ENCODE measurements at regions not wholly inside any gene's neighbourhood (a gene's known extent, or its start where the extent isn't known, plus 50 kb on each side); places are given as distances from the start of the nearest gene placed in this dataset.

DNA sequence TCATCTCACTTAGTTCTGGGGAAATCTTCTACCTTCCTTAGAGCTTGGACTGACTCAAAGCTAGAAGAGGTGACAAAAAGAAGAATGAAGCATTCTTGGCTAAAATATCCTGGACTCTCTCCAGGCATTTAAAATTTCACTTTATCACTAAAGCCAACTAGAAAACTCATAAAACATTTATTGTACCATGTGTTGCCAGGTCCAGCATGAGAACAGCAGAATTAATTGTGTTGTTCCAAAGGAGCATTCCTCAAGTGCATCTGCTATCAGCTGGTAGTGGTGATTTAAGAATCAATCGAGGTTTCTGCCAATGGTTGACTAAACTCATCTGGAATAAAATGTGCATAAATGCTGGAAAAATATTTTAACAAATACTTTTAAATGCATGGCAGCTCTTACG is 147.3 kb upstream of the SSTR4 start:
- CTCF ChIA-PET (ENCODE audit: low intra/inter-chr PET ratio), result no interaction called here
- no peaks in the 10 kb centered on the region for H3K4me1 ChIP-seq (replicated peaks in 1 of 2; ENCODE audit: control insufficient read depth in 2 of 2, insufficient read depth in 2 of 2, low read length in 2 of 2)
- no peak overlapping the region for H3K9ac ChIP-seq (ENCODE audit: insufficient read depth in 1 of 2, low read depth in 2 of 2, low read length in 2 of 2)
- no peaks in the 10 kb centered on the region for H3K9me3 ChIP-seq (replicated peaks; ENCODE audit: control insufficient read depth, insufficient read depth, low read depth, low read length)
- H3K36me3 ChIP-seq (ENCODE audit: control insufficient read depth, insufficient read depth, low read length), result no peaks in the 10 kb centered on the region
- in situ Hi-C loops (cut with MboI) (no loop called here), intact Hi-C loops (cut with micrococcal nuclease) (no loop called here)
- no peaks in the 10 kb centered on the region for H4K20me1 ChIP-seq (replicated peaks; ENCODE audit: control insufficient read depth, insufficient read depth, low read length)
- H3K4me3 ChIP-seq, result no peak overlapping the region
- BruUV-seq (replicated peaks), result no TSS peak
- no peak overlapping the region for H2AFZ ChIP-seq (ENCODE audit: low read depth, low read length)
- POLR2A ChIA-PET, result no interaction called here
- no peaks in the 10 kb centered on the region; a peak in 1 of 5 replicates for H3K27me3 ChIP-seq (ENCODE audit: control insufficient read depth in 2 of 2, insufficient read depth in 2 of 2, low read length in 2 of 2)
- H3K9me1 ChIP-seq (ENCODE audit: control insufficient read depth, insufficient read depth, low read length), result no peaks in the 10 kb centered on the region
- H3K79me2 ChIP-seq (ENCODE audit: control insufficient read depth, insufficient read depth, low read length), result no peaks in the 10 kb centered on the region
- ATAC-seq, result no peak
- no peak for FAIRE-seq
- no peak overlapping the region for H3K4me2 ChIP-seq (ENCODE audit: insufficient read depth, low read length)
- WGBS (ENCODE audit: insufficient coverage, low coverage, missing lambda C conversion rate), result 10% methylated on average over 2 of the region's 2 CpGs
- no peak for DNase-seq (ENCODE audit: extremely low read depth in 1 of 4, low spot score in 3 of 4)
- H3K27ac ChIP-seq (ENCODE audit: extremely low read depth, low read depth, low read length), result no peak overlapping the region
- no peak for TF ChIP-seq ZNF146 (CRISPR knock-in tag; IDR thresholded peaks at IDR 0.05; ENCODE audit: unreplicated experiment)
- TF ChIP-seq JUN (IDR thresholded peaks at IDR 0.05; ENCODE audit: borderline replicate concordance, low read depth, low read length), result no peak
- TF ChIP-seq JUN (CRISPR knock-in tag; IDR thresholded peaks at IDR 0.05; ENCODE audit: borderline replicate concordance), result no peak
- TF ChIP-seq ZNF134 (CRISPR knock-in tag; conservative IDR thresholded peaks at IDR 0.05), result no peak
- TF ChIP-seq PHF21A (IDR thresholded peaks at IDR 0.05; ENCODE audit: borderline replicate concordance, low read depth), result no peak
- TF ChIP-seq KLF1 (tag; IDR thresholded peaks at IDR 0.05), result no peak
- no peak for TF ChIP-seq ASH1L (IDR thresholded peaks at IDR 0.05; ENCODE audit: borderline replicate concordance, low read depth, partially characterized antibody)
- no peak for TF ChIP-seq KLF10 (CRISPR knock-in tag; IDR thresholded peaks at IDR 0.05)
- TF ChIP-seq, protein P1, sequence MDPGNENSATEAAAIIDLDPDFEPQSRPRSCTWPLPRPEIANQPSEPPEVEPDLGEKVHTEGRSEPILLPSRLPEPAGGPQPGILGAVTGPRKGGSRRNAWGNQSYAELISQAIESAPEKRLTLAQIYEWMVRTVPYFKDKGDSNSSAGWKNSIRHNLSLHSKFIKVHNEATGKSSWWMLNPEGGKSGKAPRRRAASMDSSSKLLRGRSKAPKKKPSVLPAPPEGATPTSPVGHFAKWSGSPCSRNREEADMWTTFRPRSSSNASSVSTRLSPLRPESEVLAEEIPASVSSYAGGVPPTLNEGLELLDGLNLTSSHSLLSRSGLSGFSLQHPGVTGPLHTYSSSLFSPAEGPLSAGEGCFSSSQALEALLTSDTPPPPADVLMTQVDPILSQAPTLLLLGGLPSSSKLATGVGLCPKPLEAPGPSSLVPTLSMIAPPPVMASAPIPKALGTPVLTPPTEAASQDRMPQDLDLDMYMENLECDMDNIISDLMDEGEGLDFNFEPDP (CRISPR knock-in tag; IDR thresholded peaks at IDR 0.05), result no peak
- TF ChIP-seq, protein P2, sequence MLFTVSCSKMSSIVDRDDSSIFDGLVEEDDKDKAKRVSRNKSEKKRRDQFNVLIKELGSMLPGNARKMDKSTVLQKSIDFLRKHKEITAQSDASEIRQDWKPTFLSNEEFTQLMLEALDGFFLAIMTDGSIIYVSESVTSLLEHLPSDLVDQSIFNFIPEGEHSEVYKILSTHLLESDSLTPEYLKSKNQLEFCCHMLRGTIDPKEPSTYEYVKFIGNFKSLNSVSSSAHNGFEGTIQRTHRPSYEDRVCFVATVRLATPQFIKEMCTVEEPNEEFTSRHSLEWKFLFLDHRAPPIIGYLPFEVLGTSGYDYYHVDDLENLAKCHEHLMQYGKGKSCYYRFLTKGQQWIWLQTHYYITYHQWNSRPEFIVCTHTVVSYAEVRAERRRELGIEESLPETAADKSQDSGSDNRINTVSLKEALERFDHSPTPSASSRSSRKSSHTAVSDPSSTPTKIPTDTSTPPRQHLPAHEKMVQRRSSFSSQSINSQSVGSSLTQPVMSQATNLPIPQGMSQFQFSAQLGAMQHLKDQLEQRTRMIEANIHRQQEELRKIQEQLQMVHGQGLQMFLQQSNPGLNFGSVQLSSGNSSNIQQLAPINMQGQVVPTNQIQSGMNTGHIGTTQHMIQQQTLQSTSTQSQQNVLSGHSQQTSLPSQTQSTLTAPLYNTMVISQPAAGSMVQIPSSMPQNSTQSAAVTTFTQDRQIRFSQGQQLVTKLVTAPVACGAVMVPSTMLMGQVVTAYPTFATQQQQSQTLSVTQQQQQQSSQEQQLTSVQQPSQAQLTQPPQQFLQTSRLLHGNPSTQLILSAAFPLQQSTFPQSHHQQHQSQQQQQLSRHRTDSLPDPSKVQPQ (CRISPR knock-in tag; IDR thresholded peaks at IDR 0.05; ENCODE audit: borderline replicate concordance), result no peak
- TF ChIP-seq YY1 (IDR thresholded peaks at IDR 0.05; ENCODE audit: borderline replicate concordance in 1 of 3, control insufficient read depth in 1 of 3, extremely low read depth in 1 of 3, insufficient read depth in 3 of 3, insufficient read length in 1 of 3, insufficient replicate concordance in 2 of 3, low read depth in 1 of 3, low read length in 2 of 3), result no peak
- TF ChIP-seq ZNF609 (CRISPR knock-in tag; IDR thresholded peaks at IDR 0.05; ENCODE audit: borderline replicate concordance), result no peak
- no peak for TF ChIP-seq PTRF (tag; IDR thresholded peaks at IDR 0.05)
- no peak for TF ChIP-seq ZNF3 (CRISPR knock-in tag; IDR thresholded peaks at IDR 0.05)
- TF ChIP-seq EP300 (IDR thresholded peaks at IDR 0.05; ENCODE audit: low read length), result no peak

Data from K562 (cell line).